ENCODE measurements at regions not wholly inside any gene's neighbourhood (a gene's known extent, or its start where the extent isn't known, plus 50 kb on each side); places are given as distances from the start of the nearest gene placed in this dataset.

GRCh38 chr9:107918749-107919148, 429.2 kb upstream of the KLF4 start:
- CTCF ChIA-PET: interaction anchor here (0.9 to 1.3 kb wide), 3 partner anchors 8 to 20 kb away, joined by 3 to 5 read pairs (median 3); no protein-coding TSS in a partner anchor

More at GRCh38 chr9:107918749-107919148, 429.2 kb upstream of the KLF4 start:
- H2BK5ac ChIP-seq (ENCODE audit: low read depth, low read length, poor library complexity, severe bottlenecking): no peak overlapping the region
- no peak overlapping the region for H3K14ac ChIP-seq (replicated peaks; ENCODE audit: low read depth, low read length)
- ATAC-seq (ENCODE audit: low read depth): no peak
- no peak overlapping the region for H4K91ac ChIP-seq (ENCODE audit: insufficient read depth, low read depth, low read length)
- H2BK15ac ChIP-seq (ENCODE audit: low read depth, low read length): no peak overlapping the region
- no peak overlapping the region for H3K23ac ChIP-seq (ENCODE audit: low read depth, low read length)
- H4K20me1 ChIP-seq (ENCODE audit: insufficient read depth, low read length): no peaks in the 10 kb centered on the region
- no peak overlapping the region for H4K5ac ChIP-seq (ENCODE audit: low read depth, low read length)
- no peaks in the 10 kb centered on the region for H3K9me1 ChIP-seq (ENCODE audit: insufficient read depth, low read length)
- H3K4me2 ChIP-seq (ENCODE audit: low read depth, low read length): no peak overlapping the region
- no peak overlapping the region for H3K56ac ChIP-seq (ENCODE audit: extremely low read depth, insufficient read depth, low read length)
- no peak overlapping the region for H2BK120ac ChIP-seq (ENCODE audit: low read depth, low read length)
- no peaks in the 10 kb centered on the region for H3K36me3 ChIP-seq (ENCODE audit: control insufficient read depth, insufficient read depth, low read length)
- no peaks in the 10 kb centered on the region for H3K9me3 ChIP-seq (ENCODE audit: control insufficient read depth, insufficient read depth, low read length)
- H3K9ac ChIP-seq (ENCODE audit: low read depth, low read length): no peak overlapping the region
- H3K4me3 ChIP-seq (ENCODE audit: insufficient read depth, low read depth, low read length): no peak overlapping the region
- H3K27ac ChIP-seq (ENCODE audit: insufficient read depth, low read length): no peak overlapping the region
- no peaks in the 10 kb centered on the region; the same call in 1 of the 2 replicates for H3K4me1 ChIP-seq (ENCODE audit: control insufficient read depth, insufficient read depth, low read length)
- H4K8ac ChIP-seq (ENCODE audit: low read depth in 2 of 2, low read length in 2 of 2): no peak overlapping the region
- no peak overlapping the region for H2AK9ac ChIP-seq (replicated peaks; ENCODE audit: low read depth, low read length, poor library complexity)
- dilution Hi-C loops (cut with HindIII; ENCODE audit: low sequenced_read_pairs, unreplicated experiment) (no loop called here), intact Hi-C loops (cut with micrococcal nuclease) (no loop called here), in situ Hi-C loops (cut with MboI; ENCODE audit: low sequenced_read_pairs) (no loop called here)
- no peaks in the 10 kb centered on the region; the same call in 1 of the 2 replicates for H3K27me3 ChIP-seq (ENCODE audit: control insufficient read depth, insufficient read depth, low read length)
- H3K4ac ChIP-seq (ENCODE audit: low read depth, low read length): no peak overlapping the region
- 71% methylated on average over 1 of the region's 11 CpGs; no CpG with 5 or more reads in 1 of the 2 experiments for WGBS, 2 experiments (ENCODE audit: extremely low coverage in 2 of 2, insufficient read length in 1 of 2)
- no TSS peak for BruUV-seq (replicated peaks)
- no peaks in the 10 kb centered on the region for H3K79me1 ChIP-seq (ENCODE audit: low read depth in 1 of 2, low read length in 2 of 2)
- H2AFZ ChIP-seq (replicated peaks; ENCODE audit: low read length, poor library complexity): no peak overlapping the region
- TF ChIP-seq CTCF (conservative IDR thresholded peaks at IDR 0.05; ENCODE audit: low read depth, low read length) (no peak), RCOR1 (IDR thresholded peaks at IDR 0.05; ENCODE audit: insufficient replicate concordance, low read length) (no peak), CEBPB (IDR thresholded peaks at IDR 0.05; ENCODE audit: low read depth, low read length) (no peak), CHD1 (IDR thresholded peaks at IDR 0.05; ENCODE audit: low read depth, low read length) (no peak), RFX5 (IDR thresholded peaks at IDR 0.05; ENCODE audit: low read depth, low read length) (no peak), POLR2A (IDR thresholded peaks at IDR 0.05; ENCODE audit: low read depth, low read length) (no peak), ELK1 (IDR thresholded peaks at IDR 0.05; ENCODE audit: borderline replicate concordance, low read depth, low read length) (no peak), MXI1 (IDR thresholded peaks at IDR 0.05; ENCODE audit: borderline replicate concordance, low read depth, low read length) (no peak), NFE2L2 (IDR thresholded peaks at IDR 0.05; ENCODE audit: low read depth, low read length) (no peak), FOS (IDR thresholded peaks at IDR 0.05; ENCODE audit: low read depth, low read length) (no peak), BHLHE40 (IDR thresholded peaks at IDR 0.05; ENCODE audit: low read depth, low read length) (no peak), RAD21 (IDR thresholded peaks at IDR 0.05; ENCODE audit: low read length) (no peak), MAFK (IDR thresholded peaks at IDR 0.05; ENCODE audit: low read depth, low read length) (no peak), SMC3 (IDR thresholded peaks at IDR 0.05; ENCODE audit: low read depth, low read length) (no peak)
- no peak overlapping the region for H2BK20ac ChIP-seq (ENCODE audit: low read depth, low read length)
- H3K18ac ChIP-seq (ENCODE audit: low read depth, low read length): no peak overlapping the region
- DNase-seq: no peak
- POLR2A ChIA-PET (ENCODE audit: unreplicated experiment): interaction anchor here (0.6 kb wide), 1 partner anchor 420 kb away, joined by 6 read pairs; no protein-coding TSS in a partner anchor
- H2AK5ac ChIP-seq (ENCODE audit: low read depth, low read length): no peak overlapping the region
